ENCODE measurements at regions not wholly inside any gene's neighbourhood (a gene's known extent, or its start where the extent isn't known, plus 50 kb on each side); places are given as distances from the start of the nearest gene placed in this dataset.
A peak's percentile ranks its signal among the peaks of the same experiment; 100 is the strongest.
"Not testable (repeated sequence)": the region's sequence is repeated elsewhere in the genome, so short reads cannot be mapped to it uniquely, and the experiment has no call there.

DNA sequence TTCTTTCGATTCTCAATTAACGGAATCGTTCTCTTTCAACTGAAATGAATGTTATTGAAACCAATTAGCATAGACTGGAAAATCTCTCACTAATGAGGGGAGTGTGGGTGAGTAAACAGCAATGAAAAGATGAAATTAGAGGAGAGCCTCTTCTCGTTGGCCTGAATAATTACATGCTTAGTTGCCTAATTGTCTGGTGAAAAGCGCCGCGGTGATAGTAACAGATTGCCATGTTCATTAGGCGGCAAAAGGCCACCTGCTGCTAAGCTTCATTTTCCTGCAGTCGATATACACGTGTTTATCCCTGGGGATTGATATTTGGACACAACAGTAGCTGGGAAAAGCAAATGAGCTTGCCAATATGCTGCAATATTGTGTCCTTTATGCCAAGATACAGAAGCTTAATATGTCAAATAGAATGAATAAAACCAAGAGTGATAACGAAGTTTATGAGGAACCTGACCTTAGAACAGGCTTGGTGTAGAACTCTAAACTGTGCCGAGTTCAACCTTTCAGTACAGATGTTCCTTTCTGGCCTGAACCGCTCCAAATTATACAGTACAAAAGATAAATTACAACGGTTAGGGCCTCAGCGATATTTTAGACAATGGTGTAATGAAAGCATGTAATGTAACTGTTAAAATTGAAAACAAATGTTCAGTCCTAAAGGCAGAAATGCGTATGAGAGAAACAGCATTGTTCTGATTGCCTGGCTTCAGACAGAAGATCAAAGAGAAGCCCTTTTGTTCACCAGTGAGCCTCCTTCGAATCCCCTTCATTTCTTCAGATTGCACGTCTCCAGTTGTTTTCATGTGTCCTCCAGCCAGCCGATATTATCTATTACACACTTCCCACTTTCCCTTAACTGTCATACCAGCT lies 185.2 kb downstream of the SHOX2 start:
- DNase-seq = no peak

GRCh38 chr3:157919319-157919887 lies 186.8 kb downstream of the SHOX2 start:
- DNase-seq = no peak

GRCh38 chr3:157918402-157918801 lies 187.8 kb downstream of the SHOX2 start:
- no peak for DNase-seq

- DNase-seq = no peak
These were observed 189.5 kb downstream of the SHOX2 start for GRCh38 chr3:157916672-157917071.

- DNase-seq = no peak
These were observed 191.3 kb downstream of the SHOX2 start for GRCh38 chr3:157914882-157915281.

GRCh38 chr3:157913741-157914150 lies 192.5 kb downstream of the SHOX2 start:
- no peak for DNase-seq

GRCh38 chr3:157912514-157913451 lies 193.4 kb downstream of the SHOX2 start:
- DNase-seq = no peak

DNA sequence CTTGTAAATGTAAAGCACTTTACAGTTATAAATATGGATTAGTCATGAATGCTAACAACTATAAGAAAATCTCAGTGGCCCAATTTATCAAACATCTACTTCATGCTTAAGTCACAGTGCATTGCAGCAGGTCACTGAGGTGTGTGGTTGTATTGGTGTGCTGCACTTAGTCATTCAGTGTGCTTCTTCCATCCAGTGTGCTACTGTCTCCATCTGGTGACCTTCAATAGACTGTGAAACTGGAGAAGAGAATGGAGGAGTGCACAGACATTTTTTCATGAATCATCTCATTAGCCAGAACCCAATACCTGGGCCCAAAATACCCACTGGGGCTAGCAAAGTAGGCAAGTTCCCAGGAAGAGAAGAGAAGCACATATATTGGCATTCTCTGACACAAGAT lies 199.6 kb downstream of the SHOX2 start:
- no peak for DNase-seq

- no peak for DNase-seq
These were observed 200.3 kb downstream of the SHOX2 start for GRCh38 chr3:157905885-157906284.

- not testable (repeated sequence) for DNase-seq
These were observed 203.5 kb downstream of the SHOX2 start for GRCh38 chr3:157902680-157903079.

GRCh38 chr3:157888040-157888439 lies 218.2 kb downstream of the SHOX2 start:
- DNase-seq = no peak

DNA sequence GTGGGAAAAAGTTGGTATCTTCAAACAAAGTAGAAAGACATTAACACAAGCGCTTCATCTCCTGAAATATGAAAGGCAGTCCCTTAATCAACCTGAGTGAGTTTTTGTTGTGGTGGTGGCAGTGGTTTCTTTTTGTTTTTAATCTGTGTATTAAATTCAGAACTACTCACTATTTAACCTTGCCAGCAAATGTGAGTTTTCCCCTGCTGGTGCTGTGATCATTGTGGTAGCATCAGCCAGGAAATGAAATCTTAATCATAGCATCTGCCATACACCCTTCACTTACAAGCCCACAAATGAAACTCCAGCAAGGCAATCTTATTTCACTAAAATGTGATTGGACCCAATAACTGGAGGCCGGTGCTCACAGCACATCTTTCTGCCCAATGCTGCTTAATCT lies 229.7 kb downstream of the SHOX2 start:
- no peak for DNase-seq

GRCh38 chr3:157872902-157873301 lies 233.3 kb downstream of the SHOX2 start:
- no peak for DNase-seq

DNA sequence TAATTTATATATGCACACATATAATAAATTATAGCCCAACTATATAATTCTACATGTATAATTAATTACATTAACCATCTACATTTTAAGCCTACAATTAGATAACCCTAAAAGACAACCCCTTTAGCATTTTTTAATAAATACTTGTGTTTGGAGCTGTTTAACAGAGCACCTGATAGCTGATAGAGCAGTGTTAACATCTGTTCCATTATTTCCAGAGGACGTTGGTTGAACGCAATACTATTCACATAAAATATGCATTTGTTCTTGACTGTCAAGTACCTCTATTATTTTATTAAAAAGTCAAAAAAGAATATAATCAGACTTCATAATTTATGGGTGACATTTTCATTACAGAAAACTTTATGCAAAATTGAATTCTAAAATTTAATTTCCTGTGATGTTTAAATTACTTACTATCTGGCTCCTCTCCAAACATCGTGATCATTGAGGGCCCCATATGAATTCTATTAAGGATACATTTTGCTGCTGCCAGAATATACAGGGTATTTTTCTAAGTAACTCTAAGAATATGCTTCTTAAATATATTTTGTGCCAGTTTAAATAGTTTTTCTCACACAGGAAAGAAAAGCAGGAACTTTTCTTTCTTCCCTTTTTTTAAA lies 234.3 kb downstream of the SHOX2 start:
- DNase-seq = no peak

DNA sequence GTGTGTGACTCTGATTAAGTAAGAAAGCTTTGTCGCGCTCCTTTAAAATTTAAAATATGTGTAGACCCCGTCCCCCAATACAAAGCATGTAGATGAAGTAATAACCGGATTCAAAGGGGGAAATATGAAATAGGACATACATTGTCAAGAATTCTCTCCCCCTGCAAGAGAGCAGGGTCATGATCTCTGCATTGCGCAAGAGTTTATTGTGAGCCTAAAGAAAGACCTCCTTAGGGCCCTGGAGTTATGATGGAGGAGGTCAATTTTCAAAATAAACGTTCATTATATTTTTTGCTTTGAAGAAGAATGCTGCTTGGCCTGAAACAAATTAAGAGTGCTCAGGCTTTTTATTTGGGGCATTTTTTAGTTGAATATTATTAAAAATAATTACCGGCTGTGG lies 235.0 kb downstream of the SHOX2 start:
- no peak for DNase-seq

DNA sequence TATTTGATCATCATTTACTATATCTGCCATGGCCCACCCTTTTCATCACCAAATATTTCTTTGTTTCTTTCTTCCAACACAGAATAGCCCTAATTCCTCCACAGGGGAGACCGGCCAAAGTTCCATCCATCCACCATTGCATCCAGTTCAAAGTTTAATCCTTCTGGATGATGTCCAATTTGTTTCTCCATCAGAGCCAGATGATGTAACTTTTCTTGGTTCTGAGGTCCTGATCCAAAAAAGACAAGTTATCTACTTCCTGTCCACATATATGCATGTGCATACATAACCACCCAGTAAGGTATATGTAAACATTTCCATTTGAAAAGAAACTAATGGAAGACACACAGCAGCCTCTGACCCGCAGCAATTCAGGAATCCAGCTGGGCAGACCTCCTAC lies 237.3 kb downstream of the SHOX2 start:
- no peak for DNase-seq

DNA sequence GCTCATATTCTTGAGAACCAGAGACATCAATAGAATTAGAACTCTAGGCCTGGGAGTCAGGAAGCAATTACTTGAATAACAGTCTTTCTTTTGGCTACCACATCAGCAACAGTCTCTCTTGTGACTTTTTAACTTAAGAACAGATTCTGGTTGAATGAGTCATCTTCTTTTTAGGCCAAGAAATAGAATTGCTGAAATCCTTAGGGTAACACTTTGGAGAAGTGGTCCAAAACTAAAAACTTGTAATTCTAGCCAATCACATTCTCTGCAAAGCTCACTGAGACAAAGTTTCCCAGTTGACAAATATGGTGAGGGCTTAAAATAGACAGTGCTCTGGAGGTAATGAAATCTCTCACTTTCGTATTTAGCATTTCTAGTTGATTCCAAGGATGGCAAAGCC lies 238.0 kb downstream of the SHOX2 start:
- no peak for DNase-seq

DNA sequence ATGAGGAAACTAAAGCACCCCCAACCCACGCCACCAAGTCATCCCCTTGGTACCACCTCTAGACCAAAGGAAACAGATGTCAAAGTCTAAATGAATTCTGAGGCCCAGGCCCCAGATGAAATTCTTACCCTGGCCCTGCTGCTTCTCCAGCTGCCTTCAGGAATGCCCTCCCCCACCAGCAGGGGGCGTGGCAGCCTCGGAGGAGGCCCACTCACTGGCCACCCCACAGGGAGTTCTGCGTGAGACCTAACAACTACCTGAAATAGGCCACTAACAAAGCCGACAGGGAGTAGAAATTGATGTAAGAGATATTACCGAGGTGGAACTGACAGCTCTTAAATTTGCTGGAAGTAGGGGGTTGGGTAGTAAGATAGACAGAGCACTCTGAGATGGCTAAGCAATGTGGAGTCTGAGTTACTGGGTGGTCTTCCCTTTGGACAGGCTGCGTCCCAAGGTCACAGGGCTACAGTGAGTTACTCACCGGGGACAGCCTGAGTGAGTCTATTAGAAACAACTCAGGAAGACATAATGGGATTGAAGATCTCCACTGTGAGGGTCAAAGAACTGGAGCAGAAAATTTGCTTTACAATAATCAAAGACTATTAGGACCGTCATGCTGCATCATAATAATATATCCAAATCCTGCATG lies 240.7 kb downstream of the SHOX2 start:
- DNase-seq = peak in 1 of 2 experiments; percentile 4

GRCh38 chr3:157861076-157861765 lies 245.0 kb downstream of the SHOX2 start:
- no peak for DNase-seq

DNA sequence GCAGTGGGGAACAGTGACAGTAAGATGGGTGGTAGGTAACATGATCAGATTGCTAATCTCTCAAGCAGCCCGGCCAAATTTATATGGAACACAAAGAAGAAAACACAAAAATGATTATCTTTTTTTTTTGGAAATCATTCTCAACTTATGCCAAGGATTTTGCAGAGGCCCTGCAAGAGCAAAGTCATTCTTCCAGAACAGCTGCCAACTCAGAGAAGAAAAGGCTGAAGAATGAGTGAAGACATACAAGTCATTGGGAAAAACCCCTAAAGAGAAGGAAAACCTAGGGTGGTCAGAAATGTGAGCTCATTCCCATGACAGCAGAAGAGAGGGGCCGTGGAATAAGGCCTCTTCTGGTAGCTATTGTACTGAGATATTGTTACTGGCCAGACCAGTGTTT lies 246.7 kb downstream of the SHOX2 start:
- DNase-seq = no peak

GRCh38 chr3:157858821-157859220 lies 247.4 kb downstream of the SHOX2 start:
- DNase-seq = no peak

GRCh38 chr3:157857440-157857839 lies 248.8 kb downstream of the SHOX2 start:
- no peak for DNase-seq
